CD4-positive, alpha-beta T cell treated with Interleukin-10 for 1 hour (primary cell): ENCODE measurements at regions not wholly inside any gene's neighbourhood (a gene's known extent, or its start where the extent isn't known, plus 50 kb on each side); places are given as distances from the start of the nearest gene placed in this dataset.
"Not testable (repeated sequence)": the region's sequence is repeated elsewhere in the genome, so short reads cannot be mapped to it uniquely, and the experiment has no call there.

Experiments
- DNase-seq: peaks from one replicate; pipeline ENCODE4 v3.0.0-alpha.2; 2020

- DNase-seq: no peak
Observed at GRCh38 chr2:67716895-67717396, 319.8 kb downstream of the ETAA1 start.

DNA sequence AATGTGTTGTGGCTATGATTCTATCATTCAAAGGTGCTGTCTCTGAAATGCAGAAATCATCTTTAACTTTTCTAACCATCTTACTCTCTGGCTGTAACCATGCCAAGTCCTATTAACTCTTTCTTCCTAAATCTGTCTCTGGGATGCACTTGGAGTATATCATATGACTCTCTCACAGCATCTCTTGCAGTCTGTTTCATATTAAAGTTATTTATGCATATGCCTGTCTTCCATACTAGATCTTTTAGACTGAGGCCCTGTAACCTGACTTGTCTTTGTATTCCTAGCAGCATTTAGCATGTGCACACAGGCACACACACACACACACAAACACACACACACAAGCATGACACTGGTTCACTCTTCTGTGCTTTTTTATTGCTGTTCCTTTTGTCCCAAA, 320.6 kb downstream of the ETAA1 start:
- no peak for DNase-seq

DNA sequence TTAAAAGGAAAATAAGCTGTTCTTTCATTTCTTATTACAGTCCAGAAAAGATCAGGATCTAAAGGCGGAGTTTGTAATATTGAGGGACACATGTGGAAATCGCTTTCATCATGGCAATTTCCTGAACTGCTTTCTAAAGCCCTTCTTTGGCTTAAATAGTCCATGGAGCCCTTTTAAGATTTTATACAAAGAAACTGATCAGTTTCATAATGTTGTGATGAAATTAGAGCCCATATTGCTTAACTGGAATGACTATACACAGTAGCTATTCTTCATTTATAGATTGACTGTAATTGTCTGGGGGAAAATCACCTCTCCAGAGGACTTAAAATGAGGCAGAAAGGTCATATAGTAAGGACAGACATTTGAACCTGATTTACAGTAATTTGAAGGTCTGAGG, 322.2 kb downstream of the ETAA1 start:
- no peak for DNase-seq

DNA sequence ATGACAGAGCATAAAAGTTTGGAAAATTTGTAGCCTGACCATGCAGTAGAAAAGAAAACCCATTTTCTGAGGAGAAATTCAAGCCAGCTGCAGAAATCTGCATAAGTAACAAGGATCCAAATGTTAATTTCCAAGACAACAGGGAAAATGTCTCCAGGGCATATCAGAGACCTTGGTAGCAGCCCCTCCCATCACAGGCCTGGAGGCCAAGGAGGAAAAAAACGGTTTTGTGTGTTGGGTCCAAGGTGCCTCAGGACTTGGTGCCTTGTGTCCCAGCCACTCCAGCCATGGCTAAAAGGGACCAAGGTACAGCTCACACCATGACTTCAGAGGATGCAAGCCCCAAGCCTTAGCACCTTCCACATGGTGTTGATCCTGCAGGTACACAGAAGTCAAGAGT, 324.4 kb downstream of the ETAA1 start:
- DNase-seq: no peak

DNA sequence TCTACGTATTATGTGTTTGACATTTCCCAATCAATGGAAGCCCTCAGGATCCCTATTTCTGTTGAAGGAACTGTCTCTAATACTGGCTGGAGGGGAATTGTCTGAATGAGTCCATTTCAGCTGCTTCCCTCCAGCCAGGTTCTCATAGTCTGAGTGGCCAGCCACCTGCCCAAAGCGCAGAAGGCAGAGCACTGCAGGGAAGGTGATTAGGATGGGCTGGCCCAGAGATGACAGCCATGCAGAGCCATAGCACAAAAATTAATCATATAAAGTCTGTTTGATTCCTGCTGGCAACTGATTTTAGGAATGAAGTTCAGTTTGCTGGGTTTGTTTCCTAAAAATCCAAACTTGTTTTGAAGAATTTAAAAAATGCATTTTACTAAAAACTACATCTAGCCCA, 327.1 kb downstream of the ETAA1 start:
- no peak for DNase-seq

DNA sequence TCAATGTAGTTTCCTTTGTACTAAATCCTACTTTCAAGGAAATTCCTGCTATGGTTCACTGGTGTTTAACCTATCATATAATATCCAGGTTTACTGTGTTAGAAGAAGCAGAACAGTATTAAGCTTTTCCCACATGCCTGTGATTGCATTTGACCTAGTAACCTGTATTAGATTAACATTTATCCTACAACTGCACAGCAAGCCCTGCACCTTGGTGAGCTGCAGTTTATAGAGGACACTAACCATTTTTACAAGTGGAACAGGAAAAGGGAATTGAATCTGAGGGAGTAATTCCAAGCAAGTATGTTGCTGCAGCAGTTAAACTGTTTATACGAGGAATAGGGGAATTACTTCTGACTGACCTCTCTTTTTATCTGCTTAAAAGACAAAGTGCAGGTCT, 328.6 kb downstream of the ETAA1 start:
- DNase-seq: no peak

DNA sequence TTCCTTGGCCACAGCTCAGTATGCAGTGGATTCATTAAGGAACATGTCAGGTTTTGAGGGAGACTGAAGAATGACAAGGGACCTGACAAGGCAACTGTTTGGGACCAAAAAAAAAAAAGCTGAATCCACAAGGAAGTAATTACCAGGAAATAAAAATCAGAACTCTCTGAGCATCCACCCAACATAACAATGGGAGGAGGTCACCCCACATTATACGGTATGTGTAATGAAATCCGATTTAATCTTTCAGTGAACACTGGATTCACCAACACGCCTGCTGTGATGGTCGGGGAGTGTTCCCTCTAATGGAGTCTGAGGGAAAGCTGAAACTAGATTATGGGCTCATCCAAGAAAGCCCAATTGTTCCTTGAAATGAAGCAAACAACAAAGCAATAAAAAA, 329.3 kb downstream of the ETAA1 start:
- no peak for DNase-seq

- DNase-seq: no peak
Observed at GRCh38 chr2:67727131-67727530, 330.0 kb downstream of the ETAA1 start.

DNA sequence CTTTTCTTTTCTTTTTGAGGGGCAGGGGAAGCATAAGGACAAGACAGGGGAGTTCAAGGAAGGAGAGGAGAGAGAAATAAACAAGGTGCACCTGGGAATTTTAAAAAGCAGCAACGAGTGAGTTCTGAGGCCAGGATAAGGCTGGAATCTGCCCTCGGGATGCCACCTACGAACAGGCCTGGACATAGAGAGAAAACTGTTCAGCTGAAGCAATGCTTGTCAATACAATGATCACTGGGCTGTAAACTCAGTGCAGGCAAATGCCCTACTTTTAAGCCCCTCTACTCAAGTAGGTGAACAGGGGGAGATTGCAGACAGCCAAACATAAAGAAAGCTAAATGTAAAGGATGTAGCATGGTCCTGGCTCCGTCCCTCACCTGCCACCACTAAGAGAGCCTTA, 330.5 kb downstream of the ETAA1 start:
- no peak for DNase-seq

DNA sequence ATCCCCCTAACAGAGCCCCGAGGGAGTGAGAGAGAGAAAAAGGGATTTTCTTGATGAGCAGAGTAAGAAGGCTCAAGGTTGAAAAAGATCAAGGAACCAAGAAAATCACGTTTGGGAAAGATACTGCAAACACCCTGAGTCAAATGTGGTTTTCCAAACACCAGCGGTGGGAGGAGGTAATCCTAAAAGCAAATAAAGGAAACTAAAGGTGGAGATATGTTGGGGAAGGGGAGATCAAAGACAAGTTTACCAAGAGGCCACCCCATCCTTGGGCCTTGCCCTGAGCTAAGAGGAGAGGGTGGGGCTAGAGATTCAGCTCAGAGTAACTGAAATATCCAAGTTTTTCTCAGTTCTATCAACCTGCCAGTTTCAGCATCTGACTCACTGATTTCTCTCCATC, 332.3 kb downstream of the ETAA1 start:
- no peak for DNase-seq

GRCh38 chr2:67733517-67733916, 329.3 kb downstream of the C1D start:
- DNase-seq: no peak

DNA sequence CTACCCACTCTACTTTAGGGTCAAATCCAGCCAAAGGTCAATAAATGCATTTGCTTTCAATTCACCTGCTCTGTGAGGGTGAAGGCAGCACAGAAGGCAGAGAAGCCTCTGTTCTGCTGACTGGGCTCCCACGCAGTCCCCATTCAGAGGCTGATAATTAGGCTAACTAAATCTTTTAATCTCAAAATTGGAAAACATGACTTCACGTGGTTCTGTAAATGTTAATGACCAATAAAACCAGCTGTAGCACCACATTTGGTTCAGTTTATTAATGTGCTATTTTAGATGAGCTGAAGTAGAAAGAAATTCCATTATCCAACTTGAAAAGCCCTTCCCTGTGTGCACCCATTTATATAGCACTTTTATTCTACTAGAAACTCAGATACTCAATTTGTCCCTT, 310.6 kb downstream of the C1D start:
- no peak for DNase-seq

DNA sequence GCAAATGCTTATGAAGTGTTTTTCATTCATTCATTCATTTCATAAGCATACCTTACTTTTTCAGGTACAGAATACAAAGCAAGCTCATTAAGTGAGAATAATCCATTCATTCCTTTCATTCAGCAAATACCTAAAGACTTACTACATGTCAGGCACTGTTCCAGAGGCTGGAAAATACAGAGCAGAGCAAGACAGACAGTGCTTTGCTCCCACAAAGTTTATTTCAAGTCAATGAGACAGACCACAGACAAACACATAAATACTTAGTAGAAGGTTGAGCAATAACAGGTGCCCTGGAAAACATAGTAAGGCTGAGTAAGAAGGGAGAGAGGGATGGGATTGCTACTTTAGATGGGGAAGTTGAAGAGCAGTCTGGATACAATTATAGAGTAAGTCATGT, 309.8 kb downstream of the C1D start:
- no peak for DNase-seq

DNA sequence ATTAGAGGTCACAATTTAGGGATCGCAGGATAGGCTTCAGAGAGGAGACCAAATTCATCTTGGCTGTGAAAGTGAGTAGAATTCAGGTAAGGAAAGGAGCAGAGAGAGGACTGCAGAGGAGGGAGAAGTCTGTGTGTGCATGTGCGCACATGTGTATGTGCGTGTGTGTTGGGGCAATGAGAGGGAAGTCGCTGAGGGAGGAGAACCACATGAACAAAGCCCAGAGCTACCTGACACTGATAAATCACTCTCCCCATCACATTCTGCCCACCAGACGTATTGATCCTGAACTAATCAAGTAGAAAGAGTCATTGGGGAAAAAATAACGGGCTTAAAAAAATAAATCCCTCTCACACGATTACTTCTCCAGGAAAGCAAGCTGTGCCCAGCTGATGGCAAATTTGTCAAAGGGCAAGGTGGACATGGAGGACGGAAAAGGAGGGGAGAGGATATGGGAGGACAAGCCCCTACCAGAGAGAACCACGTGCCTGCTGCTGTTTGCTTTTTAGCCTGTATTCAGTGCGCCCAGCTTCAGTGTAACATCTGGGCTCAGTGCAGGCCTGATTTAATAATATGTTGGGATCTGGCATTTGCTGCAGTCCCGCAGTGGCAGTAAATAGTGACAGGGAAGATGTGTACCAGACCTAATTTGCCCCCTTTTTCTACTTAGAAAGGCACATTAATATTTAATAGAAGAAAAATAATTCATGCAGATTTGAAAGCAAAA, 307.5 kb downstream of the C1D start:
- DNase-seq: no peak

GRCh38 chr2:67760995-67761394, 301.8 kb downstream of the C1D start:
- no peak for DNase-seq

DNA sequence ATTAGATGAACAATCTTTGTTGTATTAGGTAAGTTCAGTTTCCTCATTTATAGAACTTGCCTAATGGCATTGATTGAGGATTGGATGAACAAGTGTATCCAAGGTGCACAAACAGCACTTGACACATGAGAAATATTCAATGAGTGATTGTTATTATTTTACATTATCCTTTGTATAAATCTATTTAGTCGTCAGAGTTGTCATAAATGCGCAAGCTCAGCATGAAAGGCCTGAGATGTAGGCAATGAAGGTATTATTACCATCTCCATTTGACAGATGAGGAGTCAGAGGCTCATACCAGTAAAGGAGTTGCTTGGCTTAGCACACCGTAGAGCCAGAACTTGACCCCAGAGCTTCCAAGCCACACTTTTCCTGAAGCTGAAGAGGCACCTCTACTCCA, 291.4 kb downstream of the C1D start:
- no peak for DNase-seq

GRCh38 chr2:67772216-67773170, 290.3 kb downstream of the C1D start:
- DNase-seq: no peak

DNA sequence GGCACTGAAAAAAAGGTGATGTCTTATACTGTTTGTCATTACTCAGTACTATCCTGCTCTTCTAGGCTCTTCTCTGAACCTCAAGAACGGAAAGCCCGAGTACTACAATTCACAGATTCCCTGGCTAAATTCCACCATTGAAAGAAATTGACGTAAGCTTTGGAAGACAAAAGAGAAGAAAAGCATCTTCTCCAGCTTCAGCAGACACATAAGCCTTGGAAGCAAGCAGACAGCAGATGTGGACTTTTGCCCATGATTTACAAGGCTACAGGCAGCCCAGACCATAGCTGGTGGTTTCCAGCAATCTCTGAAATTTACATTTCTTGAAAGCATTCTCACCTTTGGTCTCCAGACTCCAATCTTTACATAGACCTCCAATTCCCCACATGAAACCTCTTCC, 289.0 kb downstream of the C1D start:
- no peak for DNase-seq

DNA sequence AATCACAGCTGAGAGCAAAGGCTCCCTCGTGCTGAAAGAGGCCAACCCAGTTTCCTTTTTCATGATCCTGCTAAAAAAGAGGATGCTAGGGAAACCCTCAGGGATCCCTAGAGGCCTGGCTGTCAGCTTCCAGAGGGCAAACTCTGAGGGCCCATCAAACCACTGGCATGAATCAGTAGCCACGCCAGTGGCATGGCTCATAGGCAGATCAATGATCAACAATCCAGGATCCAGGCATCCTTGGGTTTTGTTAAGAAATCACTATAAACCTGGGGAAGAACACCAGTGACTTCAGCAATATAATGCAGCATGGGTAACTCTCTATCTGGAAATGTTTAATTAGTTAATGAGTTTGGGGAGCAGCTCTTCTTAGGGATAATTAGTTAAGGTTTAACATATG, 286.5 kb downstream of the C1D start:
- DNase-seq: no peak

DNA sequence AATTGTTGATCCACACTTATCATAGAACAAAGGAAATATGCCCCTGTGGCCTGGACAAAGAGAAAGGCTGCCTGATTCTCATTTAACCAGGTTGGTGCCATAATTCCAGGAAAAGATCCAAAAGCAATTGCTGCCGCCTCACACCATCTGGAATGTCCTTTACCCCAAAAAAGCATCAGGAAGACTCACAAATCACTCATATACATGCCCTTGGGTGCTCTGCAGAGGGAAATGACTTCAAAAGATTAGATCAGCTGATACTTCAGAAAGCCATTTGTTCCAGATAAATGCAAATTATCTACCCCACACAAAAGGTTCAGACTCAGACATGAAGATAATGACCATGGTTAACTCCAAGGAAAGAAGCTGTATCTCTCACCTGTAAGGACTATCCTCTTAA, 285.8 kb downstream of the C1D start:
- no peak for DNase-seq

- no peak for DNase-seq
Observed at GRCh38 chr2:67777836-67778429, 284.9 kb downstream of the C1D start.

GRCh38 chr2:67780841-67781240, 282.0 kb downstream of the C1D start:
- not testable (repeated sequence) for DNase-seq

GRCh38 chr2:67782443-67782842, 280.4 kb downstream of the C1D start:
- DNase-seq: no peak

- DNase-seq: no peak
Observed at GRCh38 chr2:67783026-67783425, 279.8 kb downstream of the C1D start.
